ENCODE measurements at regions not wholly inside any gene's neighbourhood (a gene's known extent, or its start where the extent isn't known, plus 50 kb on each side); places are given as distances from the start of the nearest gene placed in this dataset.

- TF ChIP-seq POLR2A (IDR thresholded peaks at IDR 0.05) (no peak), CTCF (IDR thresholded peaks at IDR 0.05) (no peak)
- DNase-seq = no peak
- no peak for ATAC-seq
- Histone ChIP-seq H3K9me3 (peaks cover 0 to 31% (median 10%) of the 10 kb centered on the region in 12 donors), H3K27ac (no peak overlapping the region), H3K4me1 (peaks cover 0 to 19% (median 10%) of the 10 kb centered on the region in 12 donors), H3K36me3 (no peaks in the 10 kb centered on the region), H3K27me3 (no peaks in the 10 kb centered on the region), H3K4me3 (no peak overlapping the region)
- 93 to 98% (median 94%) methylated on average over 2 of the region's 2 CpGs for WGBS, 4 donors
- intact Hi-C loops (cut with DNase I) = no loop called here
These were observed 95.6 kb upstream of the KIF5B start for GRCh38 chr10:32151871-32152270.

GRCh38 chr10:32150532-32151101, 94.4 kb upstream of the KIF5B start:
- intact Hi-C loops (cut with DNase I) = no loop called here
- Histone ChIP-seq H3K9me3 (peaks cover 0 to 27% (median 10%) of the 10 kb centered on the region in 12 donors), H3K27ac (peak overlapping the region in 1 of 12 donors; percentile 74), H3K4me3 (no peak overlapping the region), H3K36me3 (no peaks in the 10 kb centered on the region), H3K4me1 (peaks cover 0 to 19% (median 10%) of the 10 kb centered on the region in 12 donors), H3K27me3 (no peaks in the 10 kb centered on the region)
- DNase-seq (no peak), ATAC-seq (no peak)
- 54 to 70% (median 63%) methylated on average over 8 of the region's 8 CpGs for WGBS, 4 donors
- TF ChIP-seq POLR2A (IDR thresholded peaks at IDR 0.05) (no peak), CTCF (IDR thresholded peaks at IDR 0.05) (no peak)

GRCh38 chr10:32149252-32149955, 93.2 kb upstream of the KIF5B start:
- intact Hi-C loops (cut with DNase I) = loop anchor here in 1 of 10 donors (10.0 kb wide), 1 partner anchor 95 kb away; the partner anchor contains the start of gene KIF5B
- ATAC-seq (peak; percentile 93 to 97 (median 96)), DNase-seq (peak in 4 of 5 donors; percentile 66 to 74 (median 68))
- peak overlapping the region in 11 of 12 donors; percentile 27 to 85 (median 70) for H3K27ac ChIP-seq
- H3K4me3 ChIP-seq = no peak overlapping the region
- peaks cover 0 to 18% (median 10%) of the 10 kb centered on the region in 12 donors for H3K9me3 ChIP-seq
- peaks cover 0 to 19% (median 10%) of the 10 kb centered on the region in 12 donors for H3K4me1 ChIP-seq
- no peaks in the 10 kb centered on the region for H3K27me3 ChIP-seq
- no peaks in the 10 kb centered on the region for H3K36me3 ChIP-seq
- no peak for TF ChIP-seq CTCF (IDR thresholded peaks at IDR 0.05)
- TF ChIP-seq POLR2A (IDR thresholded peaks at IDR 0.05) = no peak
- 23 to 37% (median 36%) methylated on average over 8 of the region's 8 CpGs for WGBS, 4 donors

GRCh38 chr10:32148864-32149251, 92.6 kb upstream of the KIF5B start:
- intact Hi-C loops (cut with DNase I) = loop anchor here in 1 of 10 donors (10.0 kb wide), 1 partner anchor 94 kb away; the partner anchor contains the start of gene KIF5B
- ATAC-seq (peak in 1 of 4 donors; percentile 11), DNase-seq (no peak)
- TF ChIP-seq POLR2A (IDR thresholded peaks at IDR 0.05) (no peak), CTCF (IDR thresholded peaks at IDR 0.05) (no peak)
- H3K36me3 ChIP-seq = no peaks in the 10 kb centered on the region
- peak overlapping the region in 11 of 12 donors; percentile 27 to 85 (median 70) for H3K27ac ChIP-seq
- WGBS, 4 donors = 61 to 72% (median 67%) methylated on average over 4 of the region's 4 CpGs
- H3K4me3 ChIP-seq = no peak overlapping the region
- H3K27me3 ChIP-seq = no peaks in the 10 kb centered on the region
- H3K9me3 ChIP-seq = peaks cover 0 to 14% (median 9%) of the 10 kb centered on the region in 12 donors
- peaks cover 0 to 19% (median 10%) of the 10 kb centered on the region in 12 donors for H3K4me1 ChIP-seq

All from heart left ventricle (tissue), 16 donors.